Neural cell (in vitro differentiated cells): ENCODE measurements at regions not wholly inside any gene's neighbourhood (a gene's known extent, or its start where the extent isn't known, plus 50 kb on each side); places are given as distances from the start of the nearest gene placed in this dataset.

Source experiments
- H2AFZ ChIP-seq: fragments of 200-600, 300-800 bp; sonication (generic), shearing (Covaris generic); 2 replicates; pipeline ENCODE4 v1.6.0; 2014; ENCODE audit warnings: low read depth, mild to moderate bottlenecking, antibody characterized with exemption, low read length, moderate library complexity
- H3F3A ChIP-seq: fragments of 200-600 bp; shearing (Covaris generic); 2 replicates; pipeline ENCODE4 v1.6.1; 2016; ENCODE audit warnings: mild to moderate bottlenecking, moderate library complexity, mixed read lengths, antibody characterized with exemption, low read length; ENCODE audit not compliant: insufficient read depth, poor library complexity, severe bottlenecking
- H3K27ac ChIP-seq: fragments of 200-600, 300-800 bp; sonication (generic), shearing (Covaris generic); 2 replicates; pipeline ENCODE4 v1.5.1; 2014; ENCODE audit warnings: mild to moderate bottlenecking, low read length, moderate library complexity
- H3K27me3 ChIP-seq: fragments of 300-800, 200-600 bp; sonication (generic), shearing (Covaris generic); 2 replicates; pipeline ENCODE4 v1.6.0; 2014; ENCODE audit warnings: mild to moderate bottlenecking, low read depth, low read length, moderate library complexity; ENCODE audit not compliant: insufficient read depth
- H3K36me3 ChIP-seq: fragments of 300-800, 200-600 bp; sonication (generic), shearing (Covaris generic); 2 replicates; pipeline ENCODE4 v1.5.1; 2014; ENCODE audit warnings: mild to moderate bottlenecking, antibody characterized with exemption, low read length, moderate library complexity; ENCODE audit not compliant: insufficient read depth
- H3K4me2 ChIP-seq: fragments of 300-800, 200-600 bp; sonication (generic), shearing (Covaris generic); 2 replicates; pipeline ENCODE4 v1.6.0; 2014; ENCODE audit warnings: mild to moderate bottlenecking, low read length
- H3K4me3 ChIP-seq: fragments of 300-800, 200-600 bp; sonication (generic), shearing (Covaris generic); 2 replicates; pipeline ENCODE4 v1.5.1; 2014; ENCODE audit warnings: mild to moderate bottlenecking, low read length, moderate library complexity
- H3K79me2 ChIP-seq: fragments of 200-600 bp; shearing (Covaris generic); replicated peaks from 2 replicates; pipeline ENCODE4 v1.6.0; 2014; ENCODE audit warnings: mild to moderate bottlenecking, low read length, moderate library complexity; ENCODE audit not compliant: insufficient read depth
- H3K9ac ChIP-seq: fragments of 300-800, 200-600 bp; sonication (generic), shearing (Covaris generic); 2 replicates; pipeline ENCODE4 v1.6.1; 2016; ENCODE audit warnings: mild to moderate bottlenecking, low read length, mixed read lengths
- H3K9me2 ChIP-seq: fragments of 200-600 bp; shearing (Covaris generic); 2 replicates; pipeline ENCODE4 v1.6.1; 2016; ENCODE audit warnings: mild to moderate bottlenecking, low read length, mixed read lengths; ENCODE audit not compliant: insufficient read depth
- H3K9me3 ChIP-seq: fragments of 200-600, 300-800 bp; sonication (generic), shearing (Covaris generic); 2 replicates; pipeline ENCODE4 v1.6.1; 2016; ENCODE audit warnings: mild to moderate bottlenecking, mixed run types, low read length, moderate library complexity, mixed read lengths
- H4K20me1 ChIP-seq: fragments of 200-600 bp; shearing (Covaris generic); 2 replicates; pipeline ENCODE4 v1.6.1; 2016; ENCODE audit warnings: mild to moderate bottlenecking, mixed run types; ENCODE audit not compliant: insufficient read depth
- CTCF ChIP-seq: fragments of 450-650 bp; IDR thresholded peaks from 2 replicates; pipeline ENCODE4 v1.5.1; 2014; ENCODE audit warnings: antibody characterized with exemption, mild to moderate bottlenecking, moderate library complexity; ENCODE audit not compliant: poor library complexity, severe bottlenecking
- EP300 ChIP-seq: fragments of 450-650 bp; conservative IDR thresholded peaks from 2 replicates; pipeline ENCODE4 v1.6.1; 2014; ENCODE audit warnings: antibody characterized with exemption, mild to moderate bottlenecking, moderate library complexity; ENCODE audit not compliant: poor library complexity, severe bottlenecking
- EZH2 ChIP-seq: fragments of 200-600, 300-800 bp; shearing (Covaris generic), sonication (generic); IDR thresholded peaks from 2 replicates; pipeline ENCODE4 v1.6.1; 2014; ENCODE audit warnings: antibody characterized with exemption, low read length, borderline replicate concordance, mild to moderate bottlenecking; ENCODE audit not compliant: insufficient read depth, poor library complexity, severe bottlenecking
- MXI1 ChIP-seq: fragments of 450-650 bp; conservative IDR thresholded peaks from 2 replicates; pipeline ENCODE4 v1.6.1; 2014; ENCODE audit warnings: antibody characterized with exemption, mild to moderate bottlenecking; ENCODE audit not compliant: poor library complexity, severe bottlenecking
- POLR2AphosphoS5 ChIP-seq: IDR thresholded peaks from 2 replicates; pipeline ENCODE4 v1.6.1; 2012
- RAD21 ChIP-seq: fragments of 450-650 bp; conservative IDR thresholded peaks from 2 replicates; pipeline ENCODE4 v1.6.1; 2014; ENCODE audit warnings: antibody characterized with exemption, mild to moderate bottlenecking, moderate library complexity
- SMC3 ChIP-seq: fragments of 450-650 bp; conservative IDR thresholded peaks from 2 replicates; pipeline ENCODE4 v1.6.1; 2014; ENCODE audit warnings: antibody characterized with exemption, mild to moderate bottlenecking, moderate library complexity; ENCODE audit not compliant: poor library complexity
- TAF1 ChIP-seq: IDR thresholded peaks from 2 replicates; pipeline ENCODE4 v1.6.1; 2012; ENCODE audit warnings: low read depth
- TF ChIP-seq, protein P1 (sequence below): IDR thresholded peaks from 2 replicates; pipeline ENCODE4 v1.6.1; 2012; ENCODE audit warnings: borderline replicate concordance

DNA sequence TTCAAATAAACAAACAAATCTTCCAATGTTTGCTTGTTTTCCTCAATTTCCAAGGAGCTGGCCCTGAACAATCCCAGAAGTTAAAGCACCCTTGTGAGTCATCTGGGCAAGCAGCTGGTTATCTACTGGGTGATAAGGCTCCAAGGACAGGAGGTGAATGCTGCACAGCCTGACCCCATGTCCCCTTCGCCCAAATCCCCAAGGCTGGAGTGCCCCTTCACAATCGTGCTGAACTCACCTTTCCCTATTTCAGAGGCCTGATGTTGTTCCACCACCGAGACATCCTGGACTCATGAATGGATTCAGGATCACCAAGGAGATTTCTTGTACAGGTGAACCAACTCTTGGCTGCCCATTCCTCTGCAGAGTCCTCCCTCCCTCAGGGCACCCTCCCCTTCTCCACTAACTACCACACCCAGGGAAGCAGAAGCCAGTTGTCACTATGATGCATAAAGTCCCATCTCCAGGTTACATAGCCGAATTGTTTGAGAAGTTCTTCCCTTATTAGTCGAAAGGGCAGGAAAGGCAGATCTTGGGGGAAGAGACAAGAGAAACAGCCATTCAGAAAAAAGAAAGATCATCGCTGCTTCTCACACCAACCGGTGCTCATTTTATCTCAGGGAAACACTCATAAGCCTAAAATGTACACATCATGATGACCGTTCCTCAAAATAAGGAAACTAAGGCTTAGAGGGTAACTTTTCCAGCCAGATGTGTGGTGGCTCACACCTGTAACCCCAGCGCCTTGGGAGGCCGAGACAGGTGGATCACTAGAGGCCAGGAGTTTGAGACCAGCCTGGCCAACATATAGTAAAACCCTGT, 138.8 kb upstream of the RREB1 start:
- H3F3A ChIP-seq = no peaks in the 10 kb centered on the region
- H3K9me3 ChIP-seq = no peaks in the 10 kb centered on the region
- H3K79me2 ChIP-seq = no peaks in the 10 kb centered on the region
- no peaks in the 10 kb centered on the region for H3K36me3 ChIP-seq
- no peak overlapping the region for H3K4me2 ChIP-seq
- H4K20me1 ChIP-seq = no peaks in the 10 kb centered on the region
- no peak overlapping the region for H2AFZ ChIP-seq
- no peak overlapping the region for H3K9ac ChIP-seq
- H3K9me2 ChIP-seq = no peaks in the 10 kb centered on the region
- H3K4me3 ChIP-seq = no peak overlapping the region
- TF ChIP-seq TAF1 = no peak
- no peak for TF ChIP-seq SMC3
- TF ChIP-seq EP300 = no peak
- no peak for TF ChIP-seq MXI1
- TF ChIP-seq, protein P1, sequence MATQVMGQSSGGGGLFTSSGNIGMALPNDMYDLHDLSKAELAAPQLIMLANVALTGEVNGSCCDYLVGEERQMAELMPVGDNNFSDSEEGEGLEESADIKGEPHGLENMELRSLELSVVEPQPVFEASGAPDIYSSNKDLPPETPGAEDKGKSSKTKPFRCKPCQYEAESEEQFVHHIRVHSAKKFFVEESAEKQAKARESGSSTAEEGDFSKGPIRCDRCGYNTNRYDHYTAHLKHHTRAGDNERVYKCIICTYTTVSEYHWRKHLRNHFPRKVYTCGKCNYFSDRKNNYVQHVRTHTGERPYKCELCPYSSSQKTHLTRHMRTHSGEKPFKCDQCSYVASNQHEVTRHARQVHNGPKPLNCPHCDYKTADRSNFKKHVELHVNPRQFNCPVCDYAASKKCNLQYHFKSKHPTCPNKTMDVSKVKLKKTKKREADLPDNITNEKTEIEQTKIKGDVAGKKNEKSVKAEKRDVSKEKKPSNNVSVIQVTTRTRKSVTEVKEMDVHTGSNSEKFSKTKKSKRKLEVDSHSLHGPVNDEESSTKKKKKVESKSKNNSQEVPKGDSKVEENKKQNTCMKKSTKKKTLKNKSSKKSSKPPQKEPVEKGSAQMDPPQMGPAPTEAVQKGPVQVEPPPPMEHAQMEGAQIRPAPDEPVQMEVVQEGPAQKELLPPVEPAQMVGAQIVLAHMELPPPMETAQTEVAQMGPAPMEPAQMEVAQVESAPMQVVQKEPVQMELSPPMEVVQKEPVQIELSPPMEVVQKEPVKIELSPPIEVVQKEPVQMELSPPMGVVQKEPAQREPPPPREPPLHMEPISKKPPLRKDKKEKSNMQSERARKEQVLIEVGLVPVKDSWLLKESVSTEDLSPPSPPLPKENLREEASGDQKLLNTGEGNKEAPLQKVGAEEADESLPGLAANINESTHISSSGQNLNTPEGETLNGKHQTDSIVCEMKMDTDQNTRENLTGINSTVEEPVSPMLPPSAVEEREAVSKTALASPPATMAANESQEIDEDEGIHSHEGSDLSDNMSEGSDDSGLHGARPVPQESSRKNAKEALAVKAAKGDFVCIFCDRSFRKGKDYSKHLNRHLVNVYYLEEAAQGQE = no peak
- TF ChIP-seq POLR2AphosphoS5 = no peak
- no peak for TF ChIP-seq EZH2
- no peak for TF ChIP-seq CTCF
- TF ChIP-seq RAD21 = no peak
- no peaks in the 10 kb centered on the region for H3K27me3 ChIP-seq
- H3K27ac ChIP-seq = no peak overlapping the region

GRCh38 chr6:6969761-6970223, 138.0 kb upstream of the RREB1 start:
- Histone ChIP-seq H3K4me2 (no peak overlapping the region), H3F3A (no peaks in the 10 kb centered on the region), H3K27me3 (no peaks in the 10 kb centered on the region), H3K4me3 (no peak overlapping the region), H3K9me2 (no peaks in the 10 kb centered on the region), H3K79me2 (no peaks in the 10 kb centered on the region), H3K36me3 (no peaks in the 10 kb centered on the region), H3K9ac (no peak overlapping the region), H3K9me3 (no peaks in the 10 kb centered on the region), H2AFZ (no peak overlapping the region), H4K20me1 (no peaks in the 10 kb centered on the region), H3K27ac (no peak overlapping the region)
- TF ChIP-seq RAD21 (no peak), POLR2AphosphoS5 (no peak), MXI1 (no peak), TAF1 (no peak), EP300 (no peak), CTCF (no peak), SMC3 (no peak), EZH2 (no peak)
- TF ChIP-seq, protein P1 = no peak
